Neural cell (in vitro differentiated cells): ENCODE measurements at regions not wholly inside any gene's neighbourhood (a gene's known extent, or its start where the extent isn't known, plus 50 kb on each side); places are given as distances from the start of the nearest gene placed in this dataset.
"Not testable (repeated sequence)": the region's sequence is repeated elsewhere in the genome, so short reads cannot be mapped to it uniquely, and the experiment has no call there.

Experiments used
- H2AFZ ChIP-seq: fragments of 200-600, 300-800 bp; sonication (generic), shearing (Covaris generic); 2 replicates; pipeline ENCODE4 v1.6.0; 2014; ENCODE audit warnings: low read depth, mild to moderate bottlenecking, antibody characterized with exemption, low read length, moderate library complexity
- H3F3A ChIP-seq: fragments of 200-600 bp; shearing (Covaris generic); 2 replicates; pipeline ENCODE4 v1.6.1; 2016; ENCODE audit warnings: mild to moderate bottlenecking, moderate library complexity, mixed read lengths, antibody characterized with exemption, low read length; ENCODE audit not compliant: insufficient read depth, poor library complexity, severe bottlenecking
- H3K27ac ChIP-seq: fragments of 200-600, 300-800 bp; sonication (generic), shearing (Covaris generic); 2 replicates; pipeline ENCODE4 v1.5.1; 2014; ENCODE audit warnings: mild to moderate bottlenecking, low read length, moderate library complexity
- H3K27me3 ChIP-seq: fragments of 300-800, 200-600 bp; sonication (generic), shearing (Covaris generic); 2 replicates; pipeline ENCODE4 v1.6.0; 2014; ENCODE audit warnings: mild to moderate bottlenecking, low read depth, low read length, moderate library complexity; ENCODE audit not compliant: insufficient read depth
- H3K36me3 ChIP-seq: fragments of 300-800, 200-600 bp; sonication (generic), shearing (Covaris generic); 2 replicates; pipeline ENCODE4 v1.5.1; 2014; ENCODE audit warnings: mild to moderate bottlenecking, antibody characterized with exemption, low read length, moderate library complexity; ENCODE audit not compliant: insufficient read depth
- H3K4me2 ChIP-seq: fragments of 300-800, 200-600 bp; sonication (generic), shearing (Covaris generic); 2 replicates; pipeline ENCODE4 v1.6.0; 2014; ENCODE audit warnings: mild to moderate bottlenecking, low read length
- H3K4me3 ChIP-seq: fragments of 300-800, 200-600 bp; sonication (generic), shearing (Covaris generic); 2 replicates; pipeline ENCODE4 v1.5.1; 2014; ENCODE audit warnings: mild to moderate bottlenecking, low read length, moderate library complexity
- H3K79me2 ChIP-seq: fragments of 200-600 bp; shearing (Covaris generic); replicated peaks from 2 replicates; pipeline ENCODE4 v1.6.0; 2014; ENCODE audit warnings: mild to moderate bottlenecking, low read length, moderate library complexity; ENCODE audit not compliant: insufficient read depth
- H3K9ac ChIP-seq: fragments of 300-800, 200-600 bp; sonication (generic), shearing (Covaris generic); 2 replicates; pipeline ENCODE4 v1.6.1; 2016; ENCODE audit warnings: mild to moderate bottlenecking, low read length, mixed read lengths
- H3K9me2 ChIP-seq: fragments of 200-600 bp; shearing (Covaris generic); 2 replicates; pipeline ENCODE4 v1.6.1; 2016; ENCODE audit warnings: mild to moderate bottlenecking, low read length, mixed read lengths; ENCODE audit not compliant: insufficient read depth
- H3K9me3 ChIP-seq: fragments of 200-600, 300-800 bp; sonication (generic), shearing (Covaris generic); 2 replicates; pipeline ENCODE4 v1.6.1; 2016; ENCODE audit warnings: mild to moderate bottlenecking, mixed run types, low read length, moderate library complexity, mixed read lengths
- H4K20me1 ChIP-seq: fragments of 200-600 bp; shearing (Covaris generic); 2 replicates; pipeline ENCODE4 v1.6.1; 2016; ENCODE audit warnings: mild to moderate bottlenecking, mixed run types; ENCODE audit not compliant: insufficient read depth
- CTCF ChIP-seq: fragments of 450-650 bp; IDR thresholded peaks from 2 replicates; pipeline ENCODE4 v1.5.1; 2014; ENCODE audit warnings: antibody characterized with exemption, mild to moderate bottlenecking, moderate library complexity; ENCODE audit not compliant: poor library complexity, severe bottlenecking
- EP300 ChIP-seq: fragments of 450-650 bp; conservative IDR thresholded peaks from 2 replicates; pipeline ENCODE4 v1.6.1; 2014; ENCODE audit warnings: antibody characterized with exemption, mild to moderate bottlenecking, moderate library complexity; ENCODE audit not compliant: poor library complexity, severe bottlenecking
- EZH2 ChIP-seq: fragments of 200-600, 300-800 bp; shearing (Covaris generic), sonication (generic); IDR thresholded peaks from 2 replicates; pipeline ENCODE4 v1.6.1; 2014; ENCODE audit warnings: antibody characterized with exemption, low read length, borderline replicate concordance, mild to moderate bottlenecking; ENCODE audit not compliant: insufficient read depth, poor library complexity, severe bottlenecking
- MXI1 ChIP-seq: fragments of 450-650 bp; conservative IDR thresholded peaks from 2 replicates; pipeline ENCODE4 v1.6.1; 2014; ENCODE audit warnings: antibody characterized with exemption, mild to moderate bottlenecking; ENCODE audit not compliant: poor library complexity, severe bottlenecking
- POLR2AphosphoS5 ChIP-seq: IDR thresholded peaks from 2 replicates; pipeline ENCODE4 v1.6.1; 2012
- RAD21 ChIP-seq: fragments of 450-650 bp; conservative IDR thresholded peaks from 2 replicates; pipeline ENCODE4 v1.6.1; 2014; ENCODE audit warnings: antibody characterized with exemption, mild to moderate bottlenecking, moderate library complexity
- REST ChIP-seq: IDR thresholded peaks from 2 replicates; pipeline ENCODE4 v1.6.1; 2012; ENCODE audit warnings: borderline replicate concordance
- SMC3 ChIP-seq: fragments of 450-650 bp; conservative IDR thresholded peaks from 2 replicates; pipeline ENCODE4 v1.6.1; 2014; ENCODE audit warnings: antibody characterized with exemption, mild to moderate bottlenecking, moderate library complexity; ENCODE audit not compliant: poor library complexity
- TAF1 ChIP-seq: IDR thresholded peaks from 2 replicates; pipeline ENCODE4 v1.6.1; 2012; ENCODE audit warnings: low read depth

GRCh38 chr11:106172386-106172991 is 95.0 kb downstream of the AASDHPPT start:
- TF ChIP-seq SMC3 = no peak
- no peak for TF ChIP-seq POLR2AphosphoS5
- no peak for TF ChIP-seq RAD21
- no peak for TF ChIP-seq CTCF
- Histone ChIP-seq H2AFZ (no peak overlapping the region), H4K20me1 (no peaks in the 10 kb centered on the region), H3K27me3 (no peaks in the 10 kb centered on the region), H3K9ac (no peak overlapping the region), H3K4me3 (no peak overlapping the region), H3K79me2 (no peaks in the 10 kb centered on the region), H3K4me2 (no peak overlapping the region), H3K36me3 (no peaks in the 10 kb centered on the region), H3K9me3 (no peaks in the 10 kb centered on the region), H3F3A (no peaks in the 10 kb centered on the region), H3K27ac (no peak overlapping the region), H3K9me2 (no peaks in the 10 kb centered on the region)

- H3K9me3 ChIP-seq = no peaks in the 10 kb centered on the region
- no peaks in the 10 kb centered on the region for H3K36me3 ChIP-seq
- H4K20me1 ChIP-seq = no peaks in the 10 kb centered on the region
- no peaks in the 10 kb centered on the region for H3F3A ChIP-seq
- H3K4me3 ChIP-seq = no peak overlapping the region
- TF ChIP-seq SMC3 (no peak), TAF1 (no peak), REST (no peak), POLR2AphosphoS5 (no peak), EP300 (no peak), EZH2 (no peak), MXI1 (no peak), CTCF (no peak)
- no peak overlapping the region for H2AFZ ChIP-seq
- no peak overlapping the region for H3K4me2 ChIP-seq
- H3K9me2 ChIP-seq = no peaks in the 10 kb centered on the region
- H3K79me2 ChIP-seq = no peaks in the 10 kb centered on the region
- H3K9ac ChIP-seq = no peak overlapping the region
- H3K27me3 ChIP-seq = no peaks in the 10 kb centered on the region
- H3K27ac ChIP-seq = no peak overlapping the region
Observed at GRCh38 chr11:106173291-106173690, 95.8 kb downstream of the AASDHPPT start.

- H2AFZ ChIP-seq, H3K4me2 ChIP-seq, H3K27ac ChIP-seq, H3K9ac ChIP-seq, H3K4me3 ChIP-seq, H3K9me2 ChIP-seq, H3K79me2 ChIP-seq, H3K9me3 ChIP-seq, H3K27me3 ChIP-seq, H4K20me1 ChIP-seq, H3K36me3 ChIP-seq, H3F3A ChIP-seq: not testable (repeated sequence)
Observed at GRCh38 chr11:106174003-106174402, 96.5 kb downstream of the AASDHPPT start.
